Retinal pigment epithelial cell (primary cell): ENCODE measurements at regions not wholly inside any gene's neighbourhood (a gene's known extent, or its start where the extent isn't known, plus 50 kb on each side); places are given as distances from the start of the nearest gene placed in this dataset.
A peak's percentile ranks its signal among the peaks of the same experiment; 100 is the strongest.

Source experiments
- DNase-seq: peaks from one replicate; pipeline ENCODE4 v3.0.0-alpha.2; 2010; ENCODE audit warnings: low read depth
- H3K4me3 ChIP-seq: 2 replicates; pipeline ENCODE4 v1.5.1; 2011; ENCODE audit warnings: mild to moderate bottlenecking, low read length, control low read depth, moderate library complexity
- TF ChIP-seq, protein P1 (sequence below): conservative IDR thresholded peaks from 2 replicates; pipeline ENCODE4 v1.5.1; 2011; ENCODE audit warnings: low read depth, low read length, control low read depth, inconsistent platforms

DNA sequence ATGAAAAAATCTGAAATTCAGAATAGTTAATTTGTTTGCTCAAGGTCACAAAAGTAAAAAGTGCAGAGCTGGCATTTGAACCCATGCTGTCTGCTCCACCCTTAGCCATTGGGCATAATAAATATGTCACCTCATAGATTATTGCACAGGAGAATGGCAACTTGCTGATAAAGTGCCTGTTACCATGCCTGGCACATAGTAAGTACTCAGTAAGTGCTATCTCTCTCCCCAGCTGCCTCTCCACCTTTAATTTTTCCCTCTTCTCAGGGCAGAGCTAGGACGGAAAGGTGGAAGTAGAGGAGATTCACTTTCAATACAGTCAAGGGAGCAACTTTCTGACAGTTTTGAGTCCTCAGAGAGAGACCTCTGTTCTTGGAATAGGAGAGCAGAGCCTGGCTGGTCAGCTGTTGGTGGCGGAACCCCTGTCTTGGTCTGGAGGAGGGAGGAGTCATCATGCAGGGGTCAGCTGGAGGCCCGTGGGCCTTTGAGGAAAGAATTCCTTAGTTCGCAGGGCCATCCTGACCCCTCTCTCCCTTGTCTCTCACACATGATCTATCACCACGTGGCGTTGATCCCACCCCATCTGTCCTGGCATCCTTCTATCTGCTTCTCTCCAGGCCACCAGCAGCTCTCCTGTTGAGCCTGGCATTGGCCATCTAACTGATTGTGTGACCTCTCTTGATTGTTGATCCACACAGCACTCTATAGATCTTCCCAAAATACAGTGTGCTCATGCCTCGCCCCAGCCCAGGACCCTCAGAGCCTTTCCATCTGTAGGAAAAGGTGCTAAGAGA, 149.3 kb downstream of the RPLP1 start:
- DNase-seq: no peak
- TF ChIP-seq, protein P1, sequence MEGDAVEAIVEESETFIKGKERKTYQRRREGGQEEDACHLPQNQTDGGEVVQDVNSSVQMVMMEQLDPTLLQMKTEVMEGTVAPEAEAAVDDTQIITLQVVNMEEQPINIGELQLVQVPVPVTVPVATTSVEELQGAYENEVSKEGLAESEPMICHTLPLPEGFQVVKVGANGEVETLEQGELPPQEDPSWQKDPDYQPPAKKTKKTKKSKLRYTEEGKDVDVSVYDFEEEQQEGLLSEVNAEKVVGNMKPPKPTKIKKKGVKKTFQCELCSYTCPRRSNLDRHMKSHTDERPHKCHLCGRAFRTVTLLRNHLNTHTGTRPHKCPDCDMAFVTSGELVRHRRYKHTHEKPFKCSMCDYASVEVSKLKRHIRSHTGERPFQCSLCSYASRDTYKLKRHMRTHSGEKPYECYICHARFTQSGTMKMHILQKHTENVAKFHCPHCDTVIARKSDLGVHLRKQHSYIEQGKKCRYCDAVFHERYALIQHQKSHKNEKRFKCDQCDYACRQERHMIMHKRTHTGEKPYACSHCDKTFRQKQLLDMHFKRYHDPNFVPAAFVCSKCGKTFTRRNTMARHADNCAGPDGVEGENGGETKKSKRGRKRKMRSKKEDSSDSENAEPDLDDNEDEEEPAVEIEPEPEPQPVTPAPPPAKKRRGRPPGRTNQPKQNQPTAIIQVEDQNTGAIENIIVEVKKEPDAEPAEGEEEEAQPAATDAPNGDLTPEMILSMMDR: no peak

DNA sequence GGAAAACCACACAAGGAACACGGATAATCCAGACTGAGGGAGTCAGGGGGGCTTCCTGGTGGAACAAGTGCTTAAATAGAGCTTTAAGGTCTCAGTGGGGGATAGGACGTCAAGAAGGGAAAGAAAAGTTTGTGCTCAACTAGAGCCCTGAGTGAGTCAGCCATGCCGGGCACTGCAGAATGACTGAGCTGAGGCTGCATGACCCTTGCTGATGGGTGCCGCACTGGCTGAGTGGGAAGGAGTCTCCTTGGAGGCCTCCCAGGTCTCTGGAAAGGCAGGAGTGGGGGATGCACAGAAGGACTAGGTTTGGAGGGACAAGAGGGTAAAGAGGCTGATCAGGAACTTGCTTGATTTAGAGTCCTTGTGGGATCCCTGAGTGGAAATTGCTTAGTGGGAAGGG, 150.3 kb downstream of the RPLP1 start:
- no peak for DNase-seq
- TF ChIP-seq, protein P1: no peak
- no peak overlapping the region for H3K4me3 ChIP-seq

More for the DNA sequence above, 149.3 kb downstream of the RPLP1 start:
- H3K4me3 ChIP-seq: no peak overlapping the region

- TF ChIP-seq, protein P1: no peak
- no peak for DNase-seq
- no peak overlapping the region for H3K4me3 ChIP-seq
These were observed 150.9 kb downstream of the RPLP1 start for GRCh38 chr15:69603369-69604071.

GRCh38 chr15:69604072-69604411, 151.4 kb downstream of the RPLP1 start:
- TF ChIP-seq, protein P1: no peak
- H3K4me3 ChIP-seq: no peak overlapping the region
- no peak for DNase-seq

DNA sequence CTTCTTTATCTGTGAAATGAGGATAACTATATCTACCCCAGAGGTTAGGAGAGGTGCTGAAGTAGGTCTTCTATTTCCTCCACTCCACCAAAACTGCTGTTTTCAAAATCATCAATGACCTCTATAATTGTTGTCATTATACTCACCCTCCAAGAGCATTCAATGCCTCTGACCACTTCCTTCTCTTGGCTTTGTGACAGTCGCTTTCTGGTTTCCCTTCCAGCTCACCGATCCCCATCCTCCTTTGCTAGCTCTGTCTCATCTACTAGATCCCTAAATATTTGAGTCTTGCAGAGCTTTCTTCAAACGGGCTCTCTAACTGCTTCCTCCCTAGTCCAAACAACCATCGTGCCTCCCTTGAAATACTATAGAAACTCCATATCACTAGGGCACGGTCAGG, 153.5 kb downstream of the RPLP1 start:
- DNase-seq: no peak
- TF ChIP-seq, protein P1: no peak
- H3K4me3 ChIP-seq: no peak overlapping the region

- TF ChIP-seq, protein P1: no peak
- no peak overlapping the region for H3K4me3 ChIP-seq
- DNase-seq: peak; percentile 89
These were observed 154.4 kb downstream of the RPLP1 start for GRCh38 chr15:69606921-69607500.

- H3K4me3 ChIP-seq: no peak overlapping the region
- TF ChIP-seq, protein P1: no peak
- DNase-seq: no peak
These were observed 156.0 kb downstream of the RPLP1 start for GRCh38 chr15:69608661-69609060.
